Activated naive CD8-positive, alpha-beta T cell treated with anti-CD3 and anti-CD28 coated beads, Interleukin-2, amount 10 ng/mL, durations not matched to agents 7 days and 5 days (primary cell): ENCODE measurements at regions not wholly inside any gene's neighbourhood (a gene's known extent, or its start where the extent isn't known, plus 50 kb on each side); places are given as distances from the start of the nearest gene placed in this dataset.
"Not testable (repeated sequence)": the region's sequence is repeated elsewhere in the genome, so short reads cannot be mapped to it uniquely, and the experiment has no call there.

ENCODE experiments used
- ATAC-seq: fragments of 150-1000 bp; cut with Tn5 transposase; one replicate; pipeline ENCODE4 v1.10.0; 2021; ENCODE audit warnings: low read depth, moderate library complexity
- POLR2A ChIA-PET: fragments of 350-600 bp; sonication (Branson Sonifier 250); formaldehyde crosslinking; loops from one replicate; lab custom pipeline; 2021; ENCODE audit warnings: antibody characterized with exemption; lab: Charles Lee
- DNase-seq: peaks from one replicate; pipeline ENCODE4 v3.0.0; 2021
- H3K27ac Mint-ChIP-seq: one replicate; pipeline ENCODE4 v1.8.0; 2022; ENCODE audit warnings: mild to moderate bottlenecking, mixed read lengths
- H3K27me3 Mint-ChIP-seq: one replicate; pipeline ENCODE4 v1.8.0; 2022; ENCODE audit warnings: mild to moderate bottlenecking, moderate library complexity, mixed read lengths
- H3K36me3 Mint-ChIP-seq: one replicate; pipeline ENCODE4 v1.8.0; 2021; ENCODE audit warnings: mild to moderate bottlenecking, mixed read lengths
- H3K4me1 Mint-ChIP-seq: one replicate; pipeline ENCODE4 v1.8.0; 2021; ENCODE audit warnings: mixed read lengths
- H3K4me3 Mint-ChIP-seq: one replicate; pipeline ENCODE4 v1.8.0; 2022; ENCODE audit warnings: mild to moderate bottlenecking, moderate library complexity, mixed read lengths
- H3K9me3 Mint-ChIP-seq: one replicate; pipeline ENCODE4 v1.8.0; 2021; ENCODE audit warnings: mixed read lengths

DNA sequence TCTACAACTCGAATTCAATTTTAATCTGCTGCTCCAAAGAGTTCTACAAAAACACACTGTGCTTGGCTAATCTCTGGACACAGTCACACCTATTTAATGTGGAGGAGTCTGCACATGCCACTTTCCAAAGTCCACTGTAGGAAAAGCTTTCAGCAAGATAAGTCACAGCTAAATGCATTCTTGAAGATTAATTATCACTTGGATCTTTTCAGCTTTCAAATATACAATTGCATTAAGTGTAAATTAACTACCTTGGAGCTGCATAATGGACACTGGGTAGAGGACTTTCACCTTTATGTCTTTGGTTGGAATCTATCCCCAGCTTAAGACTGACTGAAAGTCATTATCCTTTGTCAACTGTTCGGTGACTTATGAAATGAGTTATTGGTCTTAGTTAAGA lies 565.1 kb downstream of the PIK3C3 start:
- Mint-ChIP-seq H3K4me1 (no peaks in the 10 kb centered on the region), H3K27me3 (no peaks in the 10 kb centered on the region), H3K4me3 (no peak overlapping the region), H3K9me3 (peaks cover 4% of the 10 kb centered on the region), H3K36me3 (no peaks in the 10 kb centered on the region), H3K27ac (no peak overlapping the region)
- ATAC-seq = no peak
- POLR2A ChIA-PET = no interaction called here
- no peak for DNase-seq

DNA sequence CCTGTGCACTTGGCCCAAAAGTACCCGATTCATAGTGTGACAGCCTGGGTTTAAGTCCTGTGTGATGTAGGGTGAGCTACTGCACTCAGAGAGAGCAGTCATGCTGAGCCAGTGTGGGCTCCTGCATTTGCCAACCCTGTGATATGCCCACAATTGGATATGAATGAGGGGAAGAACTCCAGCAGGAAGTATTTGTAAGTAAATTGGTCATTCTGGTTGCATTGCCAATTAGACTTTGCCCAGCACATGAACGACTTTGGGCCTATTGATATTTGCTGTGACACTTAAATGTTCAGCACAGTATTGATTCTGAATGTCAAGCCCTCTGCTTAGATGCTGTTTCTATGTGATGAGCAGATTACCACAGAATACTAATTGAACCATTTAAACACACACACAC lies 570.9 kb downstream of the PIK3C3 start:
- Mint-ChIP-seq H3K4me1 (no peaks in the 10 kb centered on the region), H3K27me3 (no peaks in the 10 kb centered on the region), H3K36me3 (no peaks in the 10 kb centered on the region), H3K4me3 (no peak overlapping the region), H3K27ac (no peak overlapping the region), H3K9me3 (no peaks in the 10 kb centered on the region)
- ATAC-seq = no peak
- no peak for DNase-seq
- POLR2A ChIA-PET = no interaction called here

DNA sequence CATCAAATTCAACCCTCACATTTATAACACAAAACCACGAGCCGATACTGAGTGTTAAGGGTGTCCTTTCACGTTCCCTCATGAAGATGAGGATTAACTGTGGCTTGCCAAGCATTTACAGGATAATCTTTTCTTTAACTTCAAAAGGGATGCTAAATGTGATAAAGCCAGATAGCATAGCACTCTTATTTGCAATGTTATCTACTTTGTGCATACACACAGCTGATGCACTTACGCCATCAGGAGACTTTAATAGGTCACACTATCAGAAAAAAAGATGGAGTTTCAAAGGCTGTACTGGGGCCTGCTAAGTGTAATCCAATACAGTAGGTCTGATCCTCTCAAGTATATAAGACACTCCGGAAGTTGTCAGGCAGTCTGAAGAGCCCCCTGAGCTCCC lies 572.7 kb downstream of the PIK3C3 start:
- ATAC-seq (no peak), DNase-seq (no peak)
- Mint-ChIP-seq H3K36me3 (no peaks in the 10 kb centered on the region), H3K27ac (no peak overlapping the region), H3K4me1 (no peaks in the 10 kb centered on the region), H3K4me3 (no peak overlapping the region), H3K27me3 (no peaks in the 10 kb centered on the region), H3K9me3 (no peaks in the 10 kb centered on the region)
- POLR2A ChIA-PET = no interaction called here

DNA sequence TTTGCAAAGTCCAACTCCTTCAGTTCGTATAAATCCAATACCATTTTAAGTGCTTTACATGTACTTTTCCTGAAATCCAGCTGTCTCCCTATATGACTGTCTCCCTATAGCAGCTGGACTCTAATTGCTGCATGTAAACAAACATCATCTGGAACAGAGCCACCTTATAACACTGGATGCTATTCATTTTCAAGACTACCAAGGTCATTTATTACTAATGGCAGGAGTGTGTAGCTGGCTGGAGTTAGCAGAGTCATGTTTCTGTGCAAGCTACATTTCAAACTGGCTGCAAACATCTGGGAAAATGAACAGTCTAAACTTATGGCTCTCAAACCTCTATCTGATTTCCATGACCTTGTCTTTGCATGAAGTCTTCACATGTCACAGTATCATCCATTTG lies 575.2 kb downstream of the PIK3C3 start:
- H3K27ac Mint-ChIP-seq = no peak overlapping the region
- no peaks in the 10 kb centered on the region for H3K9me3 Mint-ChIP-seq
- no peaks in the 10 kb centered on the region for H3K4me1 Mint-ChIP-seq
- no peak for ATAC-seq
- H3K36me3 Mint-ChIP-seq = no peaks in the 10 kb centered on the region
- POLR2A ChIA-PET = no interaction called here
- H3K4me3 Mint-ChIP-seq = no peak overlapping the region
- DNase-seq = no peak
- no peaks in the 10 kb centered on the region for H3K27me3 Mint-ChIP-seq

DNA sequence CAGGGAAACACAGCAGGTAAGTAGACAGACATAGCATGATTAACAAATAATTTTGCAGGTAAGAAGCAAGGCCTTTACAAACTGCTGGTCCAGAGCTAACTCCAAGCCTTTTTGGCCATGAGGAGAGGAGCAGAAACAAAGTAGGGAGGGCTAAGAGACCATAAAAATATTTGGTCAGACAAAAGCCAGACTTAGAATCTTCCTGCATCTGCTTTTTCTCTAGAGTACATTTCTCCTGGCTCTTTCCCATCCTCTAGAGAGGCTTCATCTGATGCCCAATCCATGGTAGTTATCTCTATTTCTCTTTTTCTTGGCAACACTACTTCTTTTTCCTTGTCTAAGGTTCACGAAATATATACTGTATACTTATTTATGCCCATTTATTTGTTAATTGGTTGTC lies 577.1 kb downstream of the PIK3C3 start:
- H3K27me3 Mint-ChIP-seq = no peaks in the 10 kb centered on the region
- POLR2A ChIA-PET = no interaction called here
- DNase-seq (no peak), ATAC-seq (no peak)
- no peak overlapping the region for H3K27ac Mint-ChIP-seq
- no peak overlapping the region for H3K4me3 Mint-ChIP-seq
- no peaks in the 10 kb centered on the region for H3K36me3 Mint-ChIP-seq
- H3K9me3 Mint-ChIP-seq = no peaks in the 10 kb centered on the region
- no peaks in the 10 kb centered on the region for H3K4me1 Mint-ChIP-seq

DNA sequence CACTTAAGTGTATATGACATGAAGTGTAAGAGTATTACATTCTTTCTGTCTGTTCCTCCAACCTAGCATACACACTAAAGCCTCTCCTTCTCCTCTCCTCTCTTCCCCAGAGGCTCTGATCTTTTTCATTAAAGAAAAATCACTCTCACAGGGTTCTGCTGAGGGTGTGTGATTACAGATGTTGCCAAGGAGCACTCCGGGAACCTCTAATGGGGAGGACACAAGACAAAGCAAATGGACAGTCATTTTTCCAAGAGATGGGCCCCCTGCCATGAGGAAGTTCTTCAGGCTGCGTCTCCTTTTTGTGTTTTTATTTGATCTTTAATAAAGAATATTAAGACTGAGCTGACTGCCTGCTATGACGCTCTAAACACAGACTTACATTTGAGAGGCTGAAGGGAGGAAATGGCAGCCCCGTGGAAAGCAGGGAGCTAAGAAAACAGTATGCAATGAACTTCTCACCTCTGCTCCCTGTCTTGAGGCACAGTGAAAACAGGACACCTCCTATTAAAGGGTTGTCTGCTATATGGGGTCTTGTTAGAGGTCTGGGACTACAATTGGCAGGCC lies 578.1 kb downstream of the PIK3C3 start:
- POLR2A ChIA-PET = no interaction called here

DNA sequence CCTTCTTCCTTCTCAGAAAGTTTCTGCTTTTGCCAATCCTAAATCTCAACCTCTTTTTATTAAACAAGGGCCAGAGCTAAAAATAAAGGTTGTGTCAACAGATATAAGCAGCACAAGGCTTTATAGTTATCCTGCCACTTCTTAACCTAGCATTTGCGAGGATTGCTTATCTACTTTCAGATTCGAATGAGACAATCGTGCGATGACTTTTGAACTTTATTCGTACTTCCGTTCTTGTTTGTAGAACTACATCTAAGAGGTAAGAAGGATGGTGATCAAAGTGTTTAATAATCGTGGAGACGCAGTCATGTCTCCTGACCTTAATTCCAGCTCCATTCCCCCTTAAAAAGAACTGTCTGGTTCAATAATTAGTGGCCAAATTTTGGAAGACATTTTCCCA lies 578.6 kb downstream of the PIK3C3 start:
- POLR2A ChIA-PET = no interaction called here
- no peak for DNase-seq

More for the DNA sequence above, 578.1 kb downstream of the PIK3C3 start:
- no peak overlapping the region for H3K27ac Mint-ChIP-seq
- ATAC-seq (no peak), DNase-seq (no peak)
- H3K9me3 Mint-ChIP-seq = no peaks in the 10 kb centered on the region
- no peak overlapping the region for H3K4me3 Mint-ChIP-seq
- no peaks in the 10 kb centered on the region for H3K4me1 Mint-ChIP-seq
- no peaks in the 10 kb centered on the region for H3K36me3 Mint-ChIP-seq
- H3K27me3 Mint-ChIP-seq = no peaks in the 10 kb centered on the region

DNA sequence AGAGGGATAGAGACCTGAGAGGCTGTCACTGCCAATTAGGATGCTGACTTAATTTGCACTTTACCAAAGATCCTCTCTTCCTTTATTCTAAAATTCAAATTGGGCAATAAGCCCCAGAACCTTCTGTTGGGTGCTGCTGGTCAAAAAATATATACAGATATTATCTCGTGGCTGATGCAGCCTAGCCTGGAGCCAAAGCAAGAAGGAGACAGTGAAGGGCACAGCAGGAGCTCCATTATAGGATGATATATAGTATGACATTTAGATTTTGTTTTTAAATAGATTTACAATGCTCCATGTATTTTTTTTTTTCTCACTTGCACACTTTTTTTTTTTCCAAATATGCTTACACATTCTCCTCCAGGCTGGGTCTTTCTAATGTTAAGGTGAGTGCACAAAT lies 579.3 kb downstream of the PIK3C3 start:
- H3K4me1 Mint-ChIP-seq = no peaks in the 10 kb centered on the region
- no peak overlapping the region for H3K4me3 Mint-ChIP-seq
- no peaks in the 10 kb centered on the region for H3K9me3 Mint-ChIP-seq

More for the DNA sequence above, 578.6 kb downstream of the PIK3C3 start:
- Mint-ChIP-seq H3K4me3 (no peak overlapping the region), H3K27ac (no peak overlapping the region), H3K36me3 (no peaks in the 10 kb centered on the region), H3K9me3 (no peaks in the 10 kb centered on the region), H3K4me1 (no peaks in the 10 kb centered on the region), H3K27me3 (no peaks in the 10 kb centered on the region)
- no peak for ATAC-seq

DNA sequence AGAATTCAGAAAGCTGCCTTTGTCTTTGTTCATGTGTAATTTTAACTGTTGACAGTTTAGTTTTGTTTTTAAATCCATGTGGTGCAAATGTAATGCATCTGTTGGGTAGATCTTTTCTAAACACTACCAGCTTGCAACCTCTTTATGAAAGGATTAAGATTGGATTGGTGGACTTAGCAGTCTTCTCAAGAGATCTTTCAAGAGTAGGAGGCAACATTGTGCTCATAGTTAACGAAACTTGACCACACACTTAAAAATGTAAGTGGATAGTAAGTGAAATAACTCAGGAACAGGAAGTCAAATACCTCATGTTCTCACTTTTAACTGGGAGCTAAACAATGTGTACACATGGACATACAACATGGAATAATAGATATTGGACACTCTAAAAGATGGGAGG lies 579.0 kb downstream of the RIT2 start:
- Mint-ChIP-seq H3K9me3 (no peaks in the 10 kb centered on the region), H3K27me3 (no peaks in the 10 kb centered on the region), H3K4me1 (no peaks in the 10 kb centered on the region), H3K27ac (no peak overlapping the region), H3K36me3 (no peaks in the 10 kb centered on the region), H3K4me3 (no peak overlapping the region)
- DNase-seq (no peak), ATAC-seq (no peak)
- POLR2A ChIA-PET = no interaction called here

More for the DNA sequence above, 579.3 kb downstream of the PIK3C3 start:
- no peak for ATAC-seq
- Mint-ChIP-seq H3K27ac (no peak overlapping the region), H3K27me3 (no peaks in the 10 kb centered on the region), H3K36me3 (no peaks in the 10 kb centered on the region)
- no peak for DNase-seq
- POLR2A ChIA-PET = no interaction called here

DNA sequence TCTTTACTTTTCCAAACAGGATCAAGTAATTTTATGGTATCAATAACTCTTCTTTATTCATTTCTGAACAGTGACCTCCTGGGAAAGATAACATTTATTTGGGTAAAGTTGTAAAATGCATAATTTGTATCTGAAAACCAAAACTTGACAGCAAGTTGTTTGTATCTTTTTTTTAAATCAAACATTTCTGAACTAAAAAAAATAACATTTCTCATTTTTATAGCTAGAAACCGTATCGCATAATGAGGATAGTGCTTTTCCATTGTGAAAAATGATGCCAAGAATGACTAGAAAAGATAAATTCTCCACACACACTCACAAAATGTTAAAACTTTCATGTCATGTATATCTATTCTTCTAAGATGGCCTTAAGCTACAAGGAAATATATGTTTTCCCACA lies 578.2 kb downstream of the RIT2 start:
- H3K4me1 Mint-ChIP-seq = no peaks in the 10 kb centered on the region
- no peaks in the 10 kb centered on the region for H3K27me3 Mint-ChIP-seq
- POLR2A ChIA-PET = no interaction called here
- DNase-seq = no peak
- no peaks in the 10 kb centered on the region for H3K36me3 Mint-ChIP-seq
- no peaks in the 10 kb centered on the region for H3K9me3 Mint-ChIP-seq
- no peak for ATAC-seq
- H3K4me3 Mint-ChIP-seq = no peak overlapping the region
- no peak overlapping the region for H3K27ac Mint-ChIP-seq

DNA sequence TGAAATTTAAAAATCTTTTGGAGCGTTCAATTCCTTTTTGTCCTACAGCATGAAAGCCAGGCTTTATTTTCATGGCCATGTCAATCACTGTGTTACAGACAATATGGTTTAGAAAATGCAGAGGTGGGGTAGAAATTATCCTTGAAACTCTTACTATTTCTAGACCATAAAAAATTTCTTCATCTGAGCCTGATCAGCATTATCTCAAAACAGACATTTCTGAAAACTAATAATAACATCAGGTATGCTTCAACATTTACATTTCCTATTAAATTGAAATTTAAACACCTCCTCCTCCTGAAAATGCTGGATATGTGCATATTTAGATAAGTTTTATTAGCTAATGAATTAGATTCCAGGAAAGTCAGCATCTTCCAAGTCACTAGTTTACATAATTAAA lies 570.6 kb downstream of the RIT2 start:
- no peak for DNase-seq
- ATAC-seq = no peak
- H3K4me1 Mint-ChIP-seq = no peaks in the 10 kb centered on the region
- H3K4me3 Mint-ChIP-seq = no peak overlapping the region
- H3K27ac Mint-ChIP-seq = no peak overlapping the region
- H3K27me3 Mint-ChIP-seq = no peaks in the 10 kb centered on the region
- POLR2A ChIA-PET = no interaction called here
- no peaks in the 10 kb centered on the region for H3K36me3 Mint-ChIP-seq
- H3K9me3 Mint-ChIP-seq = no peaks in the 10 kb centered on the region

DNA sequence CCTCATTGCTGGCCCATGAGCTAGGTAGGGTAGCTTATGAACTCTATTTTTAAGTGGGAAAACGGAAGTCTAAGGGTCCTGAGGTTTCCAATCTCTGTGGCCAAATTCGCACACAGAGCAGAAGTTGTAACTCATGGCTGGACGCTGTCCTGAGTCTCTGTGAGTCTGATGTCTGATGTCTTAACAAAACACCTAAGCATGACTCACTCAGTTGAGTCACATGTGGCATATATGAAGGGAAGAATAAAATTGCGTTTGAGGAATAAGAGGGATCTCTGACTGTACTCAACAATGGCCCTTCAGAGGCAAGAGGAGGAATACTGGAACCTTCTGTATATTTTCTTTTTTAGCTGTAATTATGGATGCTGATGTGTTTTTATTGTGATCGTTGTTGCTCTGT lies 569.7 kb downstream of the RIT2 start:
- DNase-seq = no peak
- Mint-ChIP-seq H3K4me3 (no peak overlapping the region), H3K27me3 (no peaks in the 10 kb centered on the region), H3K36me3 (no peaks in the 10 kb centered on the region), H3K4me1 (no peaks in the 10 kb centered on the region), H3K9me3 (no peaks in the 10 kb centered on the region), H3K27ac (no peak overlapping the region)
- ATAC-seq = no peak
- POLR2A ChIA-PET = no interaction called here

DNA sequence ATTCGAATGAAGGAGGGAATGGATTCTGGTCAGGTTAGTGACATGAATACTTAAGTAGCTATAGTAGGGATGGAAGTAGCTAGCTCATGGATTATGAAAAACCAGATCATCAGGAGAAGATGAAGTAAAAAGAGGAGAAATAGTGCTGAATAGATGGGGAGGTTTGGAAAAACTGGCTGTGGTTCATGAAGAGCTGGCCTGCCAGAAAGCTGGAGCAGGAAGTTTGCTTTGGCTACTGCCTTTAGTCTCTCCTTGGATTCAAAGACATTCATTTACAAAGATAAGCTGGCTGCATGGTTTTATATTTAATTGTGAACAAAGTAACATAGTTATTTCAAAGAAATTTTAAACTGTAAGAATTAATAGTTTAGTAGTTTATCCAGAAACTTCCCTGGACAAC lies 567.0 kb downstream of the RIT2 start:
- POLR2A ChIA-PET = no interaction called here
- DNase-seq (no peak), ATAC-seq (no peak)
- Mint-ChIP-seq H3K27me3 (no peaks in the 10 kb centered on the region), H3K27ac (no peak overlapping the region), H3K4me1 (no peaks in the 10 kb centered on the region), H3K36me3 (no peaks in the 10 kb centered on the region), H3K9me3 (no peaks in the 10 kb centered on the region), H3K4me3 (no peak overlapping the region)

DNA sequence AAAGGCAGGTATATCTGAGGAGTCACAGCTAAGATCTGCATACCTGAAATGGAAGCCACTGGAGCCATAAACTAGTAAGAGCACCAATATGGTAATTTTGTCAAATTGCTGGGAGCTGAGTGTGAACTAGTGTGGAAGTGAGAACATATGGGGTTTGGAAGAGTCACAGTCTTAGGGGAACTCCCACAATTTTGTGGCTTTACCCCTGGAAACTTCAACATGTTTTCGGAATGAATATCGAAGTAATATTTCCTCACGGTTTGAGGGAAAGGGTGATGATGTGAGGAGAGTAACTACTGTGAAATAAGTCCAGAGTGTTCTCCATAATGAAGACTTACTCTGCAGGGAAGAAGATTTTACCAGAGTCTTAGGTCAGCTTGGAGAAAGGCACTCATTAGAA lies 565.9 kb downstream of the RIT2 start:
- Mint-ChIP-seq H3K36me3 (no peaks in the 10 kb centered on the region), H3K4me1 (no peaks in the 10 kb centered on the region)
- DNase-seq = no peak

DNA sequence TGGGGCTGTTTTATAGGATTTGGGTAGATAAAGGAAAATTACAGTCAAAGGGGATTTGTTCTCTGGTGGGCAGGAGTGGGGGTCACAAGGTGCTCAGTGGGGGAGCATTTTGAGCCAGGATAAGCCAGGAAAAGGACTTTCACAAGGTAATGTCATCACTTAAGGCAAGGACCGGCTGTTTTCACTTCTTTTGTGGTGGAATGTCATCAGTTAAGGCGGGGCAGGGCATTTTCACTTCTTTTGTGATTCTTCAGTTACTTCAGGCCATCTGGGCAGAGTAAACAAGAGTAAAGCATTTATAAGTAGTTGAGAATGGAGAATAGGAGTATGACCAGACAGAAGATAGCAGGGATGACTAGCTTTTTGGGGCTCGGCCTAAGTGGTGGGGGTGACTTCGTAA lies 562.9 kb downstream of the RIT2 start:
- H3K4me1 Mint-ChIP-seq, DNase-seq, H3K27ac Mint-ChIP-seq, H3K27me3 Mint-ChIP-seq, ATAC-seq, H3K4me3 Mint-ChIP-seq, H3K36me3 Mint-ChIP-seq, H3K9me3 Mint-ChIP-seq, POLR2A ChIA-PET: not testable (repeated sequence)

More for the DNA sequence above, 565.9 kb downstream of the RIT2 start:
- ATAC-seq = no peak
- POLR2A ChIA-PET = no interaction called here
- no peaks in the 10 kb centered on the region for H3K9me3 Mint-ChIP-seq
- no peak overlapping the region for H3K27ac Mint-ChIP-seq
- H3K27me3 Mint-ChIP-seq = no peaks in the 10 kb centered on the region
- H3K4me3 Mint-ChIP-seq = no peak overlapping the region
